K562 (cell line): ENCODE measurements at regions not wholly inside any gene's neighbourhood (a gene's known extent, or its start where the extent isn't known, plus 50 kb on each side); places are given as distances from the start of the nearest gene placed in this dataset.

Source experiments
- BRF1 ChIP-seq: IDR thresholded peaks from 3 replicates; pipeline ENCODE4 v1.6.1; 2011; ENCODE audit warnings: borderline replicate concordance, mild to moderate bottlenecking; ENCODE audit not compliant: insufficient read length; ENCODE audit errors: extremely low read depth
- CAMTA2 ChIP-seq: fragments of 250-450 bp; sonication (Bioruptor Pico); conservative IDR thresholded peaks from 2 replicates; pipeline ENCODE4 v1.5.1; 2022
- CEBPZ ChIP-seq: fragments of 150-350 bp; IDR thresholded peaks from 2 replicates; pipeline ENCODE4 v1.6.1; 2014; ENCODE audit warnings: low read depth, mild to moderate bottlenecking, low read length, borderline replicate concordance
- CHD4 ChIP-seq: fragments of 200-600 bp; sonication (generic); IDR thresholded peaks from 3 replicates; pipeline ENCODE4 v1.6.1; 2012; ENCODE audit warnings: low read depth, mild to moderate bottlenecking, mixed read lengths, low read length, inconsistent platforms; ENCODE audit not compliant: insufficient read depth, insufficient replicate concordance, poor library complexity, severe bottlenecking
- EZH2 ChIP-seq: IDR thresholded peaks from 2 replicates; pipeline ENCODE4 v1.6.1; 2012; ENCODE audit warnings: low read depth, mild to moderate bottlenecking, inconsistent platforms, low read length, borderline replicate concordance
- FOSL1 ChIP-seq: fragments of 200-800 bp; sonication (Bioruptor generic); conservative IDR thresholded peaks from 2 replicates; pipeline ENCODE4 v1.6.1; 2016; ENCODE audit warnings: missing genetic modification characterization, missing compliant biosample characterization
- FOXJ3 ChIP-seq: sonication (generic); formaldehyde crosslinking; IDR thresholded peaks from 2 replicates; pipeline ENCODE4 v1.4.0; 2020; ENCODE audit warnings: mild to moderate bottlenecking, missing genetic modification reagents
- GTF2E2 ChIP-seq: fragments of 200-800 bp; sonication (Bioruptor generic); IDR thresholded peaks from 2 replicates; pipeline ENCODE4 v1.6.1; 2016; ENCODE audit warnings: missing genetic modification characterization, missing compliant biosample characterization
- HMG20B ChIP-seq: fragments of 250-450 bp; sonication (Bioruptor Pico); IDR thresholded peaks from 2 replicates; pipeline ENCODE4 v1.5.0; 2021; ENCODE audit warnings: mild to moderate bottlenecking
- MECOM ChIP-seq: fragments of 250-450 bp; sonication (Bioruptor Pico); IDR thresholded peaks from 2 replicates; pipeline ENCODE4 v1.8.0; 2022; ENCODE audit warnings: inconsistent platforms
- NR2F6 ChIP-seq: fragments of 450-650 bp; formaldehyde crosslinking; IDR thresholded peaks from 2 replicates; pipeline ENCODE4 v1.4.0; 2020; ENCODE audit warnings: mild to moderate bottlenecking
- PBX2 ChIP-seq, 2 experiments: IDR thresholded peaks in 1 of 2; conservative IDR thresholded peaks in 1 of 2; 2 replicates each; pipeline ENCODE4 v1.6.1; 2016; ENCODE audit warnings: low read depth in 2 of 2, mild to moderate bottlenecking in 1 of 2, missing compliant biosample characterization in 1 of 2, missing genetic modification characterization in 1 of 2, moderate library complexity in 1 of 2
- RBM14 ChIP-seq: fragments of 200-400 bp; formaldehyde crosslinking; IDR thresholded peaks from 2 replicates; pipeline ENCODE4 v1.6.1; 2018; ENCODE audit warnings: low read depth, mild to moderate bottlenecking, low read length, moderate library complexity, borderline replicate concordance; ENCODE audit not compliant: insufficient read depth
- RBM25 ChIP-seq: fragments of 200-400 bp; formaldehyde crosslinking; IDR thresholded peaks from 2 replicates; pipeline ENCODE4 v1.6.1; 2018; ENCODE audit warnings: low read length, low read depth, moderate library complexity; ENCODE audit not compliant: severe bottlenecking
- SP2 ChIP-seq: IDR thresholded peaks from 2 replicates; pipeline ENCODE4 v1.6.1; 2011; ENCODE audit warnings: mild to moderate bottlenecking, low read depth, low read length, moderate library complexity; ENCODE audit not compliant: poor library complexity, severe bottlenecking; ENCODE audit errors: extremely low read depth
- TCF15 ChIP-seq: fragments of 250-450 bp; sonication (Bioruptor Pico); IDR thresholded peaks from 2 replicates; pipeline ENCODE4 v1.8.0; 2022; ENCODE audit warnings: moderate library complexity, mild to moderate bottlenecking, inconsistent platforms
- TGIF2 ChIP-seq: sonication (generic); formaldehyde crosslinking; IDR thresholded peaks from 2 replicates; pipeline ENCODE4 v1.8.1; 2022; ENCODE audit warnings: mild to moderate bottlenecking, missing genetic modification reagents, moderate library complexity
- XRCC5 ChIP-seq: fragments of 200-400 bp; formaldehyde crosslinking; IDR thresholded peaks from 2 replicates; pipeline ENCODE4 v1.6.1; 2017; ENCODE audit warnings: low read depth, mild to moderate bottlenecking, low read length
- ZNF121 ChIP-seq: sonication (generic); formaldehyde crosslinking; conservative IDR thresholded peaks from 2 replicates; pipeline ENCODE4 v1.8.0; 2022; ENCODE audit warnings: missing genetic modification reagents

- TF ChIP-seq FOXJ3 (no peak), RBM14 (no peak), CHD4 (no peak), CEBPZ (no peak), FOSL1 (tag) (peak; percentile 99), RBM25 (no peak), TGIF2 (CRISPR knock-in tag) (no peak), MECOM (CRISPR knock-in tag) (no peak), TCF15 (CRISPR knock-in tag) (no peak), HMG20B (CRISPR knock-in tag) (no peak), SP2 (no peak), ZNF121 (peak; percentile 35), PBX2 (CRISPR knock-in tag; IDR thresholded peaks at IDR 0.05; ENCODE audit: low read depth) (no peak), PBX2 (tag; conservative IDR thresholded peaks at IDR 0.05; ENCODE audit: low read depth) (no peak), EZH2 (no peak), CAMTA2 (CRISPR knock-in tag) (no peak), BRF1 (no peak), XRCC5 (no peak), GTF2E2 (no peak), NR2F6 (no peak)
Measured at GRCh38 chr12:123089631-123090353, 61.1 kb downstream of the PITPNM2 start (continued).
